Prostate gland (tissue), 2 donors: ENCODE measurements at regions not wholly inside any gene's neighbourhood (a gene's known extent, or its start where the extent isn't known, plus 50 kb on each side); places are given as distances from the start of the nearest gene placed in this dataset.

Experiments used
- POLR2AphosphoS5 ChIP-seq: sonication (generic); formaldehyde crosslinking; IDR thresholded peaks from one replicate; pipeline ENCODE4 v1.6.1; 2017; ENCODE audit warnings: antibody characterized with exemption
- TF ChIP-seq, protein P1 (sequence below), 4 experiments: fragments of 200-600 bp in 2 of 4; fragments of 450-650 bp in 2 of 4; sonication (generic) in 2 of 4; IDR thresholded peaks; 1 replicate in 3 of 4; 2 replicates in 1 of 4; pipeline ENCODE4 v1.5.1; 2016 to 2019; ENCODE audit warnings: antibody characterized with exemption in 4 of 4, mild to moderate bottlenecking in 2 of 4, moderate library complexity in 2 of 4

DNA sequence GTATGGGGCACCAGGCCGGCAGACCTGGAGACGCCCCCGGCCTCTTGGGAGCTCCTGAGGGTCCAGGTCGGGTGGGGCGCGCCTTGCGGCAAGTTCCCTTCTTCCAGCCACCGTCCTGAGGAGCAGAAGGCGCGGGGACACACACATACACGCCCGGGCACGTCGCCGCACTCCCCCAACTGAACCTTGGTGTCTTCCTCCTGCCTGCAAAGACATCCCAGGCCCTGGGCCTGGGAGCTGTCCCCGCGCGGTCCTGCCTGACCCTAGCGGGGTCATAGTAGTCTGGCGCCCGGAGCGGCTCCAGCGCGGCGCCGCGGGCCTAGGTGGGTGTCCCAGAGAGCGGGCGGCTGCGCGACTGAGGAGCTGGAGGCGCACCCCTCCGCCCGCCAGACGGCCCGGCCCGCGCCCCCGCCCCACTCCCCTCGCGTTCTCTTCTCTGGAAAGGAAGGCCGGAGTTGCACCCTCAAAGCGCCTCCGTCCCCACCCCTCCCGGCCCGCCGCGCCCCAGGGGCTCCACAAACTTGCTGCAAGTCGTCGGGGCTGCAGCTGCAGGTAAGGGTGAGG, 185.9 kb upstream of the LINGO1 start:
- TF ChIP-seq, protein P1, sequence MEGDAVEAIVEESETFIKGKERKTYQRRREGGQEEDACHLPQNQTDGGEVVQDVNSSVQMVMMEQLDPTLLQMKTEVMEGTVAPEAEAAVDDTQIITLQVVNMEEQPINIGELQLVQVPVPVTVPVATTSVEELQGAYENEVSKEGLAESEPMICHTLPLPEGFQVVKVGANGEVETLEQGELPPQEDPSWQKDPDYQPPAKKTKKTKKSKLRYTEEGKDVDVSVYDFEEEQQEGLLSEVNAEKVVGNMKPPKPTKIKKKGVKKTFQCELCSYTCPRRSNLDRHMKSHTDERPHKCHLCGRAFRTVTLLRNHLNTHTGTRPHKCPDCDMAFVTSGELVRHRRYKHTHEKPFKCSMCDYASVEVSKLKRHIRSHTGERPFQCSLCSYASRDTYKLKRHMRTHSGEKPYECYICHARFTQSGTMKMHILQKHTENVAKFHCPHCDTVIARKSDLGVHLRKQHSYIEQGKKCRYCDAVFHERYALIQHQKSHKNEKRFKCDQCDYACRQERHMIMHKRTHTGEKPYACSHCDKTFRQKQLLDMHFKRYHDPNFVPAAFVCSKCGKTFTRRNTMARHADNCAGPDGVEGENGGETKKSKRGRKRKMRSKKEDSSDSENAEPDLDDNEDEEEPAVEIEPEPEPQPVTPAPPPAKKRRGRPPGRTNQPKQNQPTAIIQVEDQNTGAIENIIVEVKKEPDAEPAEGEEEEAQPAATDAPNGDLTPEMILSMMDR (IDR thresholded peaks at IDR 0.05): no peak
- TF ChIP-seq POLR2AphosphoS5: no peak
